KBM-7 (cell line): ENCODE measurements at regions not wholly inside any gene's neighbourhood (a gene's known extent, or its start where the extent isn't known, plus 50 kb on each side); places are given as distances from the start of the nearest gene placed in this dataset.
"Not testable (repeated sequence)": the region's sequence is repeated elsewhere in the genome, so short reads cannot be mapped to it uniquely, and the experiment has no call there.

ENCODE experiments used
- DNase-seq: peaks from one replicate; pipeline ENCODE4 v3.0.0-alpha.2; 2015
- in situ Hi-C: fragments of 300-500 bp; cut with MboI; formaldehyde crosslinking; loops from 2 replicates; pipeline ENCODE4 v1.14.3; 2020; ENCODE audit warnings: low sequenced_read_pairs, low pct_unique_long_range_greater_than_20kb, mixed read lengths

DNA sequence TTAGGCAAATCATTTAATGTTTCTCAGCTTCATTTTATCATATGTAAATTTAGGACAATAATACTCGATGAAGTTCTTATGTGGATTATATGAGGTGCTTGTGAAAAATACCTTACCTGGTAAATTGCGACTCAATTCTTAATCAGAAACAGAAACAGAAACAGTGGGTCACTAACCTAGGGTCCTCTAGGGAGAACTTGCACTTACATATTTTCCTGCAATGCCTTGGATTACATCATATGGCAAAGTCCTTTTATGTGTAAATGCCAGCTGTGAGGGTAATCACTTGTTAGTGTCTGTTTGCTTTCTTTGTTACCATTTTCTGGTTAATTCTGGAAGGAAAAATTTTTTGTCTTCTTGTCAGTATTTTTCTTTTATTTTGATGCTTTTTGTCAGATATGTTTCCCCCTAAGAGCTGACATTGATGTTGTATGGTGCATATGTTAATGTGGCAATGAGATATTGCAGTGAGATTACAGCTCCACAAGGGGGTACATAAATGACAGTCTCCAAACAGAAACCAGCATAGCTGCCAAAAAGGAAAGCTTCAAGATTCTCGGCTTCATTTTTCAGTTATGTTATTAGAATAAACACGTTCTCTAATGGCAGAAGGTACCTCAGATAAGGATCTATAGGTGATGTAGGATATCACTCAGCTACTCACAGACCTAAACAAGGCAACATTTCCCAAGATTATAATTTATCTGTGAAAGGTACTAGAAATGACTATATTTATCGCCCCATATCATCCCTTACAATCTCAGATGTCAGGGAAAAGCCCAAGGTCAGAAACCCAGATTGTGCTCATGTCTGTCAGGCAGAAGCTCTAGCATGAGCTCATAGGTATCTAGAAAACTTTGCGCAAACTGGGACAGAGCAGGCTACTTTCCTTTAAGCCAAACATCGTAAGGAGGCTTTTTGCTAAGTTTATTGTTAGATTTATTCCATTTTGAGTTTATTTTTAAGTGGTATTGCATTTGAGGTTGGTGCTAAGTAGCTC is 119.9 kb downstream of the FASLG start:
- no peak for DNase-seq
- in situ Hi-C loops = no loop called here

- in situ Hi-C loops = no loop called here
- DNase-seq = peak; percentile 47
These were observed 120.6 kb downstream of the FASLG start for GRCh38 chr1:172779491-172779890.

DNA sequence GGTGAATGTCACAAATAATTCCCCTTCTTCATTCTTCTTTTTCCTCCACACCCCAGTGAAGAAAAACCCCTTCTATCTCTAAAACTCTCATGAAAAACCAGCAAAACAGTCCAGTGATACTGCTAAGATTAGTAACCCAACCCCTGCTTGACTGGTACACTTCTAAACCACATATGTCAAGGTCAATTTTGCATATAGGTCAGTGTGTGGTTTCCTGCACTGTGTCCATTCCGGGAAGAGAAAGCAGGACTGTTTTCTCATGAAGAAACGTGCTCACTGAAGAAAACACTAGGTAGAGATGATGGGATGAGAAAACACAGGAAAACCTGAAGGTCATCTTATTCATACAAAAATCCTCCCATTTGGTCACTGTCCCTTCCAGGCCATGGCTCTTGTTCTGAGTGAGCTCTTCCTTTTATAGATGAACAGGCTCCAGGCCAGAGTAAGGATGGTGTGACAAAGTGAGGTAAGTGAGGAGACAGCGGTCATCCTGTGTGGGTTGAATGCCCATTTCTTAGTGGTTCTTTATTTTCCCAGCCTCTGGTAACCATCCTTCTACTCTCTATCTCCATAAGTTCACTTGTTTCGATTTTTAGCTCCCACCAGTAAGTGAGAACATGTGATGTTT is 122.7 kb downstream of the FASLG start:
- in situ Hi-C loops = no loop called here
- DNase-seq = no peak

DNA sequence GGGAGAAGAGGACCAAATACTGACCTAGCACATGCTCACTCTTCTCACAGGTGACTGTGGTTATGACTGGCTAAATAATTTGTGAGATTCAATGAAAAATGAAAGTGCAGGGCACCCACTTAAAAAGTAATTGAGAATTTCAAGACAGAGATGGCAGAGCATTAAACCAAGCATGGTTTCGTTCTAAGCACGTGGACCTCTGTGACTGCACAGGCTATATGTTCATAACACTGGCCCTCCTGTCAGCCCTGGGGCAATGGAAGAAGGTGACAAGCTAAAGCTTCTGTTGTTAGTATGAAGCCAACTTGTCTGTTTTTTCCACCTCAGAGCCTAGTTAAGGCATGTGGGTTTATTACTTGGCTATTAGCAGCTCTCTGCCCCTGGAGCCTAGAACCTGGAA is 130.9 kb downstream of the FASLG start:
- in situ Hi-C loops = no loop called here
- no peak for DNase-seq

DNA sequence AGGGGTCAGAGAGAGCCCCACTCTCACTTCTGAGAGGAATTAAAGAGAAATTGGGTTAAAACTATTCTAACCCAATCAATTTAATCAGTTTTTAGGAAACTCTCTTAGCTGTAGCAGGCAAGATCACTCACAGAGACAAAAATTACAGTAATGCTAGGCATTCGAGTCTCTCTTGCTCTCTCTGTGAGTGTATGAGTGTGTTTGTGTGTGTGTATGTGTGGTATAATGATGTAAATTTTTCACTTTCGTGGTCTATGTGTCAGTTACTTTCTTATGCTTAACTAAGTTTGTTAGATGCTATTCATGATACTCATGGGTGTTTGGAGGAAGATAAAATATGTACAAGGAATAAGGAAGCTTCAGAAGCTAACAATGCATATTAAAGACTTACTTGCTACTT is 131.3 kb downstream of the FASLG start:
- in situ Hi-C loops = no loop called here
- DNase-seq = no peak

- DNase-seq = no peak
- in situ Hi-C loops = no loop called here
These were observed 134.9 kb downstream of the FASLG start for GRCh38 chr1:172793823-172794222.

DNA sequence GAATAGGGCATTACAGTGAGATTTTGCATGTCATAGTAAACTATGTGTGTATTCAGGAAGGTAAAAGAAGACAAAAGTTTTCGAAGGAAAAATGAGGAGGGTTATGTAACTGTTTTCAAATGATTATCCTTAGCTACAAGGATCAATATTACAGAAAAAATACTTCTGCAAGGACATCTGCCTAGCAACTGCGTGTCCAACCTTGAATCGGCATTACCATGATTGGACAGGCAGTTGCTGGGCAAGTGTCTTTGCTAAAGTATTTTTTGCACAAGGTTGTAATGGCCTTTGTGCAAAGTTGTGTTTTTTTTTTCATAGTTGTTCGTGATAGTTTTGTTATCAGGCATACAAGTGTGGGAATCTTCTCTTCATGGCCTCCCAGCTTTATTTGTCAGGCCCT is 136.8 kb downstream of the FASLG start:
- in situ Hi-C loops = no loop called here
- no peak for DNase-seq

DNA sequence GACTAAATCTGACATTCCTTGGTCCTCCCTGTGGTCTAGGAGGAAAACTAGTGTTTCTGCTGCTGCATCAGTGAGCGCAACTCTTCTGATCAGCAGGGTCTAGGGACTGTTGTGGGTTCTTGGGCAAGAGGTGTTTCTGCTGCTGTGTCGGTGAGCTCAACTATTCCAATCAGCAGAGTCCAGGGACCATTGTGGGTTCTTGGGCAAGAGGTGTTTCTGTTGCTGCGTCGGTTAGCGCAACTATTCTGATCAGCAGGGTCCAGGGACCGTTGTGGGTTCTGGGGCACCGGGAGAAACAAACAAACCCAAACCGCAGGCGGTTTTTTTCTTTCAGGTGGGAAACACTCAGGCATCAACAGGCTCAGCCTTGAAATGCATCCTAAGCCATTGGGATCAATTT is 140.9 kb downstream of the FASLG start:
- in situ Hi-C loops, DNase-seq: not testable (repeated sequence)

GRCh38 chr1:172801771-172802322 is 142.9 kb downstream of the FASLG start:
- in situ Hi-C loops = no loop called here
- DNase-seq = no peak

GRCh38 chr1:172809750-172810149 is 150.8 kb downstream of the FASLG start:
- DNase-seq = peak; percentile 48
- in situ Hi-C loops = no loop called here

- in situ Hi-C loops = no loop called here
- DNase-seq = peak; percentile 28
These were observed 151.7 kb downstream of the FASLG start for GRCh38 chr1:172810480-172811175.

DNA sequence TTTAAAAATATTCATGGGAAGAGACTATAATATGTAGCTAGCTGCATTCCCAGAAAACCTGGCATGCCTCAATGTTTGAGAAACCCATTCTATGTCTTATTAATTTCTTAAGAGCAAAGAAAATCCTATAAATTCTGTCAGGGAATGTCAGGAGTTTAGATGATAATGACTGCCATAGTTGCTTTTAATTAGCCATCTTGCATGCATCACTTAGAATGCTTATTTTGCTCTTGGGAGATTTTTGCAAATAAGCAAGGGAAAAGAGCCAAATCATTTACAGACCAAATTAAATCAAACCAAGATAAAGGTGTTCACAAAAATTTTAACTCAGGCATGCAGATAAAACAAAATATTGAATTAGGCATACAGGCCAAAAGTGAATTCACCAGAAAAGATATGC is 152.8 kb downstream of the FASLG start:
- in situ Hi-C loops = no loop called here
- DNase-seq = no peak

DNA sequence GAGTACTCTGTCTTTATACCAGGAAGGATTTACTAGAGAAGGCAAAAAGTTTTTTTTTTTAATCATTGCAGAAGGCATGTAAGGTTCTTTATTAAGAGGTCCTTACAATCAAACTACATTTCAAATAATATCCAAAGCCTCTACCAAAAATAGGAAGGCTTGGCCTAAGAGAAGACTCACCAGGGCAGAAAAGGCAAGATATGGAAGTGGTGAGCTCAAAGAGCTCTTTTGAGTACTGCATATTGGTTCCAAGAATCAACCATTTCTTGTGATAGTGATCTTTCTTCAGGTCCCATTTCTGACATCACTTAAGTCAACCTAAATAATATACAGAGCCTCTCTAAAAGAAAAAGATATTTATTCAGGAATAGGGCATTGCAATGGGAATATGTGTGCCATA is 153.2 kb downstream of the FASLG start:
- in situ Hi-C loops = no loop called here
- no peak for DNase-seq

GRCh38 chr1:172813330-172813729 is 154.4 kb downstream of the FASLG start:
- no peak for DNase-seq
- in situ Hi-C loops = no loop called here

- no peak for DNase-seq
- in situ Hi-C loops = no loop called here
These were observed 155.5 kb downstream of the FASLG start for GRCh38 chr1:172814428-172814827.

GRCh38 chr1:172815740-172816139 is 156.8 kb downstream of the FASLG start:
- no peak for DNase-seq
- in situ Hi-C loops = no loop called here

DNA sequence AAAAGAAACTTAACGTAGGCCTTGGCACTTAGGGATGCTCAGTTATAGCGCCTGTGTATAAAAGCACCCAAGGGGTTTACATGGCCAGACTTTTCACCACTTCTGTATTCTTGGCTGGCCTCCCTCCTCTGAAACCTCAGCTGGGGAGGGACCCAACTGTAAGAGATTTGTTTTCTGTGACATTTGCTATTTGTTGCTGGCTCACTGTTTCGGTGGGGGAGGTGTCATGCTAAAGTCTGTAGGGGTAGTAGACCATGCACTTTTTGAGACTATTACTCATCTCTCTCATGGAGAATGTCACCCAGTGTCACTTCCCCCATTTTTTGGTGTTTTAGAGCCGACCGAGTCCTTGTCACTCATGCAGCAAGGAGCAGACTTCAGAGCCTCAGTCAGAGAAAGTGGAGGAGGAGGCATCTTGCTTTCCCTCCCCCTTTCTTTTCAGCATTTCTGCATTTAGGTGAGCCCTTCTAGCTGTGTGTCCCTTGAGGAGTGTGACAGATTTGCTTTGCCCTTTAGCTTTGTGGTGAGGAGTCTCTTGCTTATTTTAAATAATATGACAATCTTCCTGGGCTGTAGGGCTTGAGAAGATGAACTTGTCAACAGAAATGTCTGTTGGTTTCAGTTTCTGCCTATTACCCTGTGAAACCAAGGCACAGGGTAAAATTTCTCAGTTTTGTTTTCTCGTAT is 160.1 kb downstream of the FASLG start:
- peak; percentile 75 for DNase-seq
- in situ Hi-C loops = no loop called here

- no peak for DNase-seq
- in situ Hi-C loops = no loop called here
These were observed 161.7 kb downstream of the FASLG start for GRCh38 chr1:172820475-172821158.
